Endothelial cell of umbilical vein (primary cell): ENCODE measurements at regions not wholly inside any gene's neighbourhood (a gene's known extent, or its start where the extent isn't known, plus 50 kb on each side); places are given as distances from the start of the nearest gene placed in this dataset.

ENCODE experiments used
- CTCF ChIP-seq, 2 donors: IDR thresholded peaks; 1 replicate in 1 of 2; 2 replicates in 1 of 2; pipeline ENCODE4 v1.5.1; 2011; ENCODE audit warnings: low read length in 2 of 2, mild to moderate bottlenecking in 2 of 2, moderate library complexity in 2 of 2, control low read depth in 1 of 2, inconsistent platforms in 1 of 2, low read depth in 1 of 2; ENCODE audit not compliant: insufficient read depth in 1 of 2; ENCODE audit errors: extremely low read depth in 1 of 2
- MYC ChIP-seq: IDR thresholded peaks from one replicate; pipeline ENCODE4 v1.6.1; 2011; ENCODE audit warnings: mild to moderate bottlenecking, low read depth, low read length
- POLR2A ChIP-seq: IDR thresholded peaks from 2 replicates; pipeline ENCODE4 v1.6.1; 2012; ENCODE audit warnings: low read depth, mild to moderate bottlenecking, control low read depth, low read length
- TF ChIP-seq, protein P1 (sequence below): IDR thresholded peaks from 2 replicates; pipeline ENCODE4 v1.6.1; 2011; ENCODE audit not compliant: insufficient read depth, insufficient read length

DNA sequence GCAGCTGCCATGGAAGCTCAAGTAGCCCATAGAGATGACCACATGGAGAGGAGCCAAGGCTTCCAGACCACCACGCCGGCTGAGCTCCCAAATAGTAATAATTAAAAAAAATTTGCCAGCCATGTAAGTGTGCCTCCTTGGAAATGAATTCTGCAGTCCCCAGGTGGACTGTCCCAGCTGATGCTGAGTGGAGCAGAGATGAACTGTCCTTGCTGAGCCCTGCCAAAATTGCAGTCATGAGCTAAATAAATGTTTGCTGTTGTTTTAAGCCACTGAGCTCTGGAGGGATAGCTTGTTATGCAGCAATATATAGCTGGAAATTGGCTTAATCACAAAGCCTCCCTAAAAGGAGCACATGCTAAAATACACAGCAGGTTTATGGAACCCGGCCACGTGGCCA is 55.6 kb upstream of the SNRPB2 start:
- TF ChIP-seq CTCF (IDR thresholded peaks at IDR 0.05; ENCODE audit: extremely low read depth in 1 of 2, insufficient read depth in 1 of 2, low read depth in 1 of 2, low read length in 2 of 2) (no peak), POLR2A (no peak), MYC (no peak)
- TF ChIP-seq, protein P1, sequence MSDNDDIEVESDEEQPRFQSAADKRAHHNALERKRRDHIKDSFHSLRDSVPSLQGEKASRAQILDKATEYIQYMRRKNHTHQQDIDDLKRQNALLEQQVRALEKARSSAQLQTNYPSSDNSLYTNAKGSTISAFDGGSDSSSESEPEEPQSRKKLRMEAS: no peak
